H1 (cell line): ENCODE measurements at regions not wholly inside any gene's neighbourhood (a gene's known extent, or its start where the extent isn't known, plus 50 kb on each side); places are given as distances from the start of the nearest gene placed in this dataset.

Experiments used
- CTCF ChIA-PET: fragments of 300-600 bp; sonication (Branson Sonifier 250); formaldehyde crosslinking; loops from one replicate; lab custom pipeline; 2021; ENCODE audit not compliant: partially characterized antibody; lab: Charles Lee
- POLR2A ChIA-PET: fragments of 300-600 bp; sonication (Branson Sonifier 250); formaldehyde crosslinking; loops from one replicate; lab custom pipeline; 2021; ENCODE audit warnings: inconsistent platforms; ENCODE audit not compliant: partially characterized antibody; lab: Charles Lee
- DNase-seq, 2 experiments: peaks; one replicate each; pipeline versions ENCODE4 v3.0.0 to v3.0.0-alpha.2; 2010 to 2022; ENCODE audit warnings: low spot score in 2 of 2, low read depth in 1 of 2, mixed read lengths in 1 of 2
- FAIRE-seq: peaks from 2 replicates; lab custom pipeline; 2011; peaks lifted over from hg19 to GRCh38; lab: Jason Lieb, UNC
- H2AFZ ChIP-seq: 2 replicates; pipeline ENCODE4 v1.8.1; 2012; ENCODE audit warnings: low read length, inconsistent platforms
- H2AK5ac ChIP-seq: 2 replicates; pipeline ENCODE4 v1.6.1; 2013; ENCODE audit warnings: low read depth, low read length
- H2BK120ac ChIP-seq: replicated peaks from 2 replicates; pipeline ENCODE3; 2013; ENCODE audit warnings: low read depth, low read length, inconsistent platforms
- H2BK12ac ChIP-seq: 2 replicates; pipeline ENCODE4 v1.6.1; 2013; ENCODE audit warnings: low read depth, low read length
- H2BK15ac ChIP-seq: 2 replicates; pipeline ENCODE4 v1.6.1; 2013; ENCODE audit warnings: low read length
- H2BK20ac ChIP-seq: 2 replicates; pipeline ENCODE4 v1.6.1; 2013; ENCODE audit warnings: low read length
- H2BK5ac ChIP-seq: 2 replicates; pipeline ENCODE4 v1.6.1; 2013; ENCODE audit warnings: low read depth, low read length
- H3K14ac ChIP-seq: 2 replicates; pipeline ENCODE4 v1.6.1; 2013; ENCODE audit warnings: inconsistent platforms; ENCODE audit not compliant: insufficient read length
- H3K18ac ChIP-seq: 2 replicates; pipeline ENCODE4 v1.6.1; 2013; ENCODE audit warnings: low read length; ENCODE audit errors: extremely low read depth
- H3K23ac ChIP-seq: 2 replicates; pipeline ENCODE4 v1.6.1; 2013; ENCODE audit warnings: inconsistent platforms; ENCODE audit not compliant: insufficient read length
- H3K23me2 ChIP-seq: 2 replicates; pipeline ENCODE4 v1.6.1; 2013; ENCODE audit warnings: low read depth, low read length
- H3K27ac ChIP-seq: 2 replicates; pipeline ENCODE4 v1.6.1; 2011; ENCODE audit warnings: low read depth, low read length, inconsistent platforms
- H3K27me3 ChIP-seq, 4 experiments: replicated peaks in 1 of 4; 1 replicate in 1 of 4; 2 replicates in 3 of 4; pipeline versions ENCODE4 v1.6.1 to v1.8.1; 2011 to 2013; ENCODE audit warnings: low read length in 3 of 4, mild to moderate bottlenecking in 3 of 4, inconsistent platforms in 2 of 4, mixed read lengths in 2 of 4, moderate library complexity in 1 of 4; ENCODE audit not compliant: control insufficient read depth in 3 of 4, insufficient read depth in 3 of 4; ENCODE audit errors: extremely low read depth in 1 of 4
- H3K36me3 ChIP-seq, 4 experiments: 2 replicates each; pipeline versions ENCODE4 v1.6.1 to v1.8.1; 2011 to 2013; ENCODE audit warnings: mild to moderate bottlenecking in 4 of 4, low read length in 3 of 4, moderate library complexity in 2 of 4, control low read depth in 1 of 4, inconsistent platforms in 1 of 4; ENCODE audit not compliant: insufficient read depth in 4 of 4, control insufficient read depth in 2 of 4
- H3K4ac ChIP-seq: replicated peaks from 2 replicates; pipeline ENCODE3; 2013; ENCODE audit warnings: low read length, low read depth, mixed read lengths, inconsistent platforms; ENCODE audit not compliant: insufficient read length
- H3K4me1 ChIP-seq, 4 experiments: replicated peaks in 1 of 4; 1 replicate in 1 of 4; 2 replicates in 3 of 4; pipeline versions ENCODE4 v1.6.1 to v1.8.1; 2011 to 2013; ENCODE audit warnings: low read length in 3 of 4, inconsistent platforms in 2 of 4, mixed read lengths in 1 of 4; ENCODE audit not compliant: insufficient read depth in 4 of 4, control insufficient read depth in 3 of 4
- H3K4me2 ChIP-seq, 2 experiments: 2 replicates each; pipeline versions ENCODE4 v1.6.1 to v1.8.1; 2011 to 2013; ENCODE audit warnings: low read depth in 2 of 2, low read length in 2 of 2, control low read depth in 1 of 2, inconsistent platforms in 1 of 2, mild to moderate bottlenecking in 1 of 2; ENCODE audit not compliant: insufficient read depth in 1 of 2
- H3K4me3 ChIP-seq, 4 experiments: fragments of 200-600, 300-600 bp in 1 of 4; sonication (generic), shearing (Covaris generic), sonication (Bioruptor Twin) in 1 of 4; 2 replicates each; pipeline versions ENCODE4 v1.5.1 to v1.8.1; 2011 to 2016; ENCODE audit warnings: low read length in 4 of 4, low read depth in 3 of 4, control low read depth in 2 of 4, inconsistent platforms in 2 of 4, mild to moderate bottlenecking in 2 of 4, mixed read lengths in 1 of 4, moderate library complexity in 1 of 4; ENCODE audit not compliant: insufficient read depth in 2 of 4; ENCODE audit errors: extremely low read depth in 1 of 4
- H3K56ac ChIP-seq: replicated peaks from 2 replicates; pipeline ENCODE3; 2013; ENCODE audit warnings: low read depth, mild to moderate bottlenecking, mixed read lengths, low read length, inconsistent platforms; ENCODE audit not compliant: insufficient read length
- H3K79me1 ChIP-seq: 2 replicates; pipeline ENCODE4 v1.6.1; 2013; ENCODE audit warnings: low read depth, low read length, control low read depth
- H3K79me2 ChIP-seq, 2 experiments: 2 replicates each; pipeline versions ENCODE4 v1.6.1 to v1.8.1; 2012 to 2013; ENCODE audit warnings: low read length in 2 of 2, mild to moderate bottlenecking in 2 of 2, inconsistent platforms in 1 of 2; ENCODE audit not compliant: insufficient read depth in 2 of 2, control insufficient read depth in 1 of 2
- H3K9ac ChIP-seq, 4 experiments: replicated peaks in 1 of 4; 1 replicate in 1 of 4; 2 replicates in 3 of 4; pipeline versions ENCODE4 v1.6.1 to v1.8.1; 2011 to 2013; ENCODE audit warnings: low read depth in 3 of 4, low read length in 3 of 4, control low read depth in 2 of 4, mild to moderate bottlenecking in 2 of 4, moderate library complexity in 2 of 4, inconsistent platforms in 1 of 4; ENCODE audit errors: extremely low read depth in 1 of 4
- H3K9me3 ChIP-seq, 2 experiments: 2 replicates each; pipeline versions ENCODE4 v1.6.1 to v1.8.1; 2012 to 2013; ENCODE audit warnings: mild to moderate bottlenecking in 2 of 2, moderate library complexity in 2 of 2, control low read depth in 1 of 2, inconsistent platforms in 1 of 2, low read depth in 1 of 2, low read length in 1 of 2, mixed read lengths in 1 of 2; ENCODE audit not compliant: insufficient read depth in 2 of 2
- H4K20me1 ChIP-seq, 2 experiments: replicated peaks in 1 of 2; 2 replicates each; pipeline versions ENCODE3 to v1.8.1; 2011 to 2013; ENCODE audit warnings: inconsistent platforms in 2 of 2, low read length in 2 of 2, mild to moderate bottlenecking in 1 of 2; ENCODE audit not compliant: insufficient read depth in 2 of 2, control insufficient read depth in 1 of 2
- H4K5ac ChIP-seq: 2 replicates; pipeline ENCODE4 v1.6.1; 2013; ENCODE audit warnings: low read length, low read depth, mixed read lengths, inconsistent platforms; ENCODE audit not compliant: insufficient read length
- H4K8ac ChIP-seq: 2 replicates; pipeline ENCODE4 v1.8.0; 2013; ENCODE audit warnings: mild to moderate bottlenecking, moderate library complexity, low read length, inconsistent platforms; ENCODE audit not compliant: insufficient read depth; ENCODE audit errors: extremely low read depth
- H4K91ac ChIP-seq: replicated peaks from 2 replicates; pipeline ENCODE3; 2013; ENCODE audit warnings: low read length, mixed read lengths, inconsistent platforms; ENCODE audit not compliant: insufficient read length
- ATF3 ChIP-seq: IDR thresholded peaks from 2 replicates; pipeline ENCODE4 v1.6.1; 2011; ENCODE audit warnings: low read depth, mild to moderate bottlenecking, low read length; ENCODE audit not compliant: insufficient read depth
- CEBPB ChIP-seq: IDR thresholded peaks from 2 replicates; pipeline ENCODE4 v1.6.1; 2012; ENCODE audit warnings: low read depth, low read length
- CTCF ChIP-seq, 3 experiments: IDR thresholded peaks; 1 replicate in 2 of 3; 2 replicates in 1 of 3; pipeline versions ENCODE4 v1.5.1 to v1.6.1; 2011; ENCODE audit warnings: low read length in 3 of 3, mild to moderate bottlenecking in 3 of 3, inconsistent platforms in 2 of 3, low read depth in 1 of 3, moderate library complexity in 1 of 3; ENCODE audit not compliant: insufficient read depth in 1 of 3; ENCODE audit errors: control extremely low read depth in 1 of 3
- EGR1 ChIP-seq: IDR thresholded peaks from 2 replicates; pipeline ENCODE4 v1.6.1; 2011; ENCODE audit warnings: low read depth, low read length, borderline replicate concordance
- POU5F1 ChIP-seq: IDR thresholded peaks from 2 replicates; pipeline ENCODE4 v1.6.1; 2011; ENCODE audit warnings: low read depth, mild to moderate bottlenecking, low read length, moderate library complexity
- SP4 ChIP-seq: IDR thresholded peaks from 2 replicates; pipeline ENCODE4 v1.6.1; 2012; ENCODE audit warnings: low read length, inconsistent platforms
- WGBS, 2 experiments: shearing (Covaris generic) in 1 of 2; methylation state at CpG; one replicate each; pipeline versions ENCODE4 v1.1.6 to v1.1.7; 2013 to 2015; ENCODE audit warnings: low lambda C conversion rate in 2 of 2, mixed read lengths in 2 of 2, inconsistent platforms in 1 of 2, low coverage in 1 of 2, missing lambda C conversion rate in 1 of 2; ENCODE audit not compliant: insufficient replicate concordance in 2 of 2, insufficient coverage in 1 of 2, insufficient read length in 1 of 2; ENCODE audit errors: extremely low coverage in 1 of 2, missing lambda C conversion rate in 1 of 2; 5-methylcytosine and 5-hydroxymethylcytosine counted together

GRCh38 chrX:100491174-100491573 is 81.1 kb upstream of the PCDH19 start:
- Histone ChIP-seq H4K20me1 (no peaks in the 10 kb centered on the region), H3K14ac (no peak overlapping the region), H4K5ac (no peak overlapping the region), H3K9ac (no peak overlapping the region), H3K27me3 (no peaks in the 10 kb centered on the region), H2AK5ac (no peak overlapping the region), H3K4ac (no peak overlapping the region), H3K23me2 (no peaks in the 10 kb centered on the region), H2BK15ac (no peak overlapping the region), H2BK5ac (no peak overlapping the region), H3K56ac (no peak overlapping the region), H2BK12ac (no peak overlapping the region), H4K91ac (no peak overlapping the region), H3K4me3 (no peak overlapping the region), H4K8ac (no peak overlapping the region), H3K4me1 (0 out of 7 replicates have a peak, but pooled peaks cover 0 to 5% (median 0%) of the 10 kb centered on the region in 4 experiments), H3K27ac (no peak overlapping the region), H3K79me2 (no peaks in the 10 kb centered on the region), H3K79me1 (no peaks in the 10 kb centered on the region), H3K18ac (no peak overlapping the region), H3K36me3 (no peaks in the 10 kb centered on the region), H2BK120ac (no peak overlapping the region), H2BK20ac (no peak overlapping the region), H2AFZ (no peak overlapping the region), H3K9me3 (no peaks in the 10 kb centered on the region), H3K23ac (no peak overlapping the region), H3K4me2 (no peak overlapping the region)
- DNase-seq (no peak), FAIRE-seq (peak; percentile 32)
- WGBS, 2 experiments = 100% methylated on average over 1 of the region's 1 CpG; no CpG with 5 or more reads in 1 of the 2 experiments
- ChIA-PET CTCF (interaction anchor here (1.0 to 2.8 kb wide), 2 partner anchors 21 to 69 kb away, joined by 3 to 6 read pairs; no protein-coding TSS in a partner anchor), POLR2A (no interaction called here)
- TF ChIP-seq EGR1 (no peak), CEBPB (no peak), SP4 (no peak), CTCF (IDR thresholded peaks at IDR 0.05; ENCODE audit: control extremely low read depth in 1 of 3, insufficient read depth in 1 of 3, low read depth in 1 of 3, low read length in 3 of 3) (no peak), ATF3 (no peak), POU5F1 (no peak)
